Activated CD8-positive, alpha-beta T cell treated with anti-CD3 and anti-CD28 coated beads for 36 hours (primary cell): ENCODE measurements at regions not wholly inside any gene's neighbourhood (a gene's known extent, or its start where the extent isn't known, plus 50 kb on each side); places are given as distances from the start of the nearest gene placed in this dataset.

Experiments used
- ATAC-seq: fragments of 200-7000 bp; cut with Tn5 transposase; one replicate; pipeline ENCODE4 v1.10.0; 2021; ENCODE audit warnings: mild to moderate bottlenecking, moderate library complexity
- CTCF ChIA-PET: fragments of 350-600 bp; sonication (Branson Sonifier 250); formaldehyde crosslinking; loops from one replicate; lab custom pipeline; 2021; ENCODE audit warnings: antibody characterized with exemption; lab: Charles Lee
- POLR2A ChIA-PET: fragments of 350-600 bp; sonication (Branson Sonifier 250); formaldehyde crosslinking; loops from one replicate; lab custom pipeline; 2021; ENCODE audit warnings: antibody characterized with exemption; lab: Charles Lee
- DNase-seq: peaks from one replicate; pipeline ENCODE4 v3.0.0-alpha.2; 2020
- H3K27ac Mint-ChIP-seq: one replicate; pipeline ENCODE4 v1.8.0; 2021; ENCODE audit warnings: mild to moderate bottlenecking, mixed read lengths
- H3K27me3 Mint-ChIP-seq: one replicate; pipeline ENCODE4 v1.8.0; 2021; ENCODE audit warnings: mixed read lengths
- H3K36me3 Mint-ChIP-seq: one replicate; pipeline ENCODE4 v1.8.0; 2021; ENCODE audit warnings: low read depth, mixed read lengths
- H3K4me1 Mint-ChIP-seq: one replicate; pipeline ENCODE4 v1.8.0; 2021; ENCODE audit warnings: low read depth, mixed read lengths
- H3K4me3 Mint-ChIP-seq: one replicate; pipeline ENCODE4 v1.8.0; 2021; ENCODE audit warnings: mild to moderate bottlenecking, moderate library complexity, mixed read lengths
- H3K9me3 Mint-ChIP-seq: one replicate; pipeline ENCODE4 v1.8.0; 2021; ENCODE audit warnings: mixed read lengths
- intact Hi-C: fragments of 100-400 bp; cut with micrococcal nuclease; formaldehyde crosslinking; loops from one replicate; pipeline ENCODE4 v1.10.0; 2022
- TF ChIP-seq, protein P1 (sequence below): fragments of 200-600 bp; IDR thresholded peaks from one replicate; pipeline ENCODE4 v1.8.0; 2022; ENCODE audit warnings: antibody characterized with exemption, mild to moderate bottlenecking

DNA sequence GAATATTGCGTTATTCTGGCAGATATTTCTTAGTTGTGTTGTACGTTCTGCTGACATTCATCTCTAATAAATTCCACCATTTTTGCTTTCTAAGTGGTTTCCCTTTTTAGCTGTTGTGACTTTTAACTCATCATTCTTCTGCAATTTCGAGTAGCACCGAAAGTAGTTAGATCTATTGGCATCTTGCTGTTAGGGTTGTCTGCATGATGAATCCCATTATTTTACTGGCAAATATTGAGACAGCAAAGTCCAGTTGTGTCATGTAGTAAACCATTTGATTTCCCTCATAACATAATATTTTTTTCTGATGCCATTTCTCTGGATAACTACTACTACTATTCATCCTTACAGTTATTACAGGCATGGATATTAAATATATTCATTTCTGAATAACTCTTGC, 143.9 kb downstream of the SLITRK1 start:
- Mint-ChIP-seq H3K36me3 (no peaks in the 10 kb centered on the region), H3K4me3 (no peak overlapping the region), H3K9me3 (no peaks in the 10 kb centered on the region), H3K4me1 (no peaks in the 10 kb centered on the region), H3K27ac (no peak overlapping the region), H3K27me3 (no peaks in the 10 kb centered on the region)
- ChIA-PET CTCF (no interaction called here), POLR2A (no interaction called here)
- DNase-seq (no peak), ATAC-seq (no peak)
- TF ChIP-seq, protein P1, sequence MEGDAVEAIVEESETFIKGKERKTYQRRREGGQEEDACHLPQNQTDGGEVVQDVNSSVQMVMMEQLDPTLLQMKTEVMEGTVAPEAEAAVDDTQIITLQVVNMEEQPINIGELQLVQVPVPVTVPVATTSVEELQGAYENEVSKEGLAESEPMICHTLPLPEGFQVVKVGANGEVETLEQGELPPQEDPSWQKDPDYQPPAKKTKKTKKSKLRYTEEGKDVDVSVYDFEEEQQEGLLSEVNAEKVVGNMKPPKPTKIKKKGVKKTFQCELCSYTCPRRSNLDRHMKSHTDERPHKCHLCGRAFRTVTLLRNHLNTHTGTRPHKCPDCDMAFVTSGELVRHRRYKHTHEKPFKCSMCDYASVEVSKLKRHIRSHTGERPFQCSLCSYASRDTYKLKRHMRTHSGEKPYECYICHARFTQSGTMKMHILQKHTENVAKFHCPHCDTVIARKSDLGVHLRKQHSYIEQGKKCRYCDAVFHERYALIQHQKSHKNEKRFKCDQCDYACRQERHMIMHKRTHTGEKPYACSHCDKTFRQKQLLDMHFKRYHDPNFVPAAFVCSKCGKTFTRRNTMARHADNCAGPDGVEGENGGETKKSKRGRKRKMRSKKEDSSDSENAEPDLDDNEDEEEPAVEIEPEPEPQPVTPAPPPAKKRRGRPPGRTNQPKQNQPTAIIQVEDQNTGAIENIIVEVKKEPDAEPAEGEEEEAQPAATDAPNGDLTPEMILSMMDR = no peak
- intact Hi-C loops = no loop called here

DNA sequence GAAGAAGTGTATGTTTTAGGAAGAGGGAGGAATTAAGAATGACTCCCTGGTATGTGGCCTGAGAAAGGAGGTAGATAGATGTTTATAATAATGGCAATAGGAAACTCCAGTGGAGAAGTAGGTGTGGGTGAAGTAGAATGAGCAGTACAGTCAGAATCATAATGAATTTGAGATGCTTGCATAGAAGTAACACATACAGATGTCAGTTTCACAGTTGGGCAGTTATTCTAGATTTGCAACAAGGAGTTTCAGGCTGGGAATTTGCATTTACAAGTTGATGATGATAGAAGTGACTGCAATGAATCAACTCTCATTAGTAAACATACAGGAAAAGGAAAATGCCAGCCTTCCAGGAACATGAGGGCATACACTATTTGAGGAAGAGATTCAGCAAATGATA, 149.0 kb downstream of the SLITRK1 start:
- TF ChIP-seq, protein P1 = no peak
- DNase-seq = no peak
- POLR2A ChIA-PET = no interaction called here
- Mint-ChIP-seq H3K4me1 (no peaks in the 10 kb centered on the region), H3K27me3 (no peaks in the 10 kb centered on the region), H3K36me3 (no peaks in the 10 kb centered on the region), H3K9me3 (no peaks in the 10 kb centered on the region), H3K4me3 (no peak overlapping the region), H3K27ac (no peak overlapping the region)
- intact Hi-C loops = no loop called here
- no peak for ATAC-seq
- CTCF ChIA-PET = no interaction called here

DNA sequence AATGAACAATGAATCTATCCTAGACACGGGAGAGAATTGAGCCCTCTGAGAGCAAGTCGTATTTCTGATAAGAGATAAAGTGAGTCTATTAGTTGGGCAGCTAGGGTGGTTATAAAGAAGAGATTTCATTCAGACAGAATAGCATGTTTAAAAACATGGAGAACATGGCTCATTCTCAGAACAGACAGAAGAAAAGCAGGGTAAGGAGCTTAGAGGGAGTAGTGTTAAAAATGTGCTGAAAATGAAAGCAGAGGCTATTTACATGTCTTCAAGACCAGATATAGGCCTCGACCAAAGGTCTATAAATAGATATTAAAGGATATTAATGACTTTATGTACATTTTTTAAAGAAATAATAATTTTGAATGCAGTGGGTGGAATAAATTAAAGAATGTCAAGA, 149.5 kb downstream of the SLITRK1 start:
- DNase-seq (no peak), ATAC-seq (no peak)
- no peaks in the 10 kb centered on the region for H3K4me1 Mint-ChIP-seq
- H3K27ac Mint-ChIP-seq = no peak overlapping the region
- no peaks in the 10 kb centered on the region for H3K36me3 Mint-ChIP-seq
- TF ChIP-seq, protein P1 = no peak
- POLR2A ChIA-PET = no interaction called here
- no peaks in the 10 kb centered on the region for H3K9me3 Mint-ChIP-seq
- intact Hi-C loops = no loop called here
- H3K4me3 Mint-ChIP-seq = no peak overlapping the region
- CTCF ChIA-PET = no interaction called here
- H3K27me3 Mint-ChIP-seq = no peaks in the 10 kb centered on the region

DNA sequence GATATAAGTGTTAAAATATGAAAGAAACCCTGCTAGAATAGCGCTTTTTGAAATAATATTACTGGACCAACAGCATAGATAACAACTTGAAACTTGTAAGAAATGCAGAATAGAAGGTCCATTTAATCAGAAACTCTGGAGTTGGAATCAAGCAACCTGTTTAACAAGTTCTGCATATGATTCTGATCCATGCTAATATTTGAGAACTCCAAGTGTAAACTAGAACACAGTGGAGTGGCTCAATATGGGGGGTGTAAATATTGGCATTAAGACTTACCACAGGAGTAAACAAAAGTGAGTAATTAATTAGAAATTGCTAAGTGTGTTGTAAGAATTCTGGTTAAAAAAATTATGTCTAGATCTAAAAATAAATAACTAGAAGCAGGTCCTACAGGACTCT, 151.2 kb downstream of the SLITRK1 start:
- DNase-seq = no peak
- POLR2A ChIA-PET = no interaction called here
- Mint-ChIP-seq H3K27me3 (no peaks in the 10 kb centered on the region), H3K36me3 (no peaks in the 10 kb centered on the region), H3K27ac (no peak overlapping the region), H3K9me3 (no peaks in the 10 kb centered on the region), H3K4me1 (no peaks in the 10 kb centered on the region), H3K4me3 (no peak overlapping the region)
- CTCF ChIA-PET = interaction anchor here (0.6 kb wide), 1 partner anchor 98 kb away, joined by 3 read pairs; no protein-coding TSS in a partner anchor
- TF ChIP-seq, protein P1 = no peak
- ATAC-seq = no peak
- intact Hi-C loops = no loop called here

DNA sequence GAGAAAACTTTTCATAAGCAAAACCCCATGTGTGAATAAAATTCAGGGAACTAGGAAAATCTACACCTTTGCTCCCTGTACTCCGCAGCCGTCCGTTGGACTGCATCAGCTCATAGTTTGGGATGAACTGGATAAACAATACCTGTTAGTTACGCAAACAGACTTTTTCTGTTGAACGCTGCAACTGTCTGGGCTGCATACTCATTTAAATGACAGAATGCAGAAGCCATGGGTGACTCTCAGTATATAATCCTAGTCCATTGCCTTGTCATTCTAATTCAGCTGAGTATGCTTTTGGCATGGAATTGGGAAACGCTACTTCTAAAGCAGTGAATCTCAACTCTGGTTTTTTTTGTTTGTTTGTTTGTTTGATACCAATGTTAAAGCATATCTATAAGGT, 151.6 kb downstream of the SLITRK1 start:
- POLR2A ChIA-PET = no interaction called here
- intact Hi-C loops = no loop called here
- no peaks in the 10 kb centered on the region for H3K9me3 Mint-ChIP-seq

More for the DNA sequence above, 151.6 kb downstream of the SLITRK1 start:
- Mint-ChIP-seq H3K27ac (no peak overlapping the region), H3K36me3 (no peaks in the 10 kb centered on the region), H3K4me3 (no peak overlapping the region), H3K4me1 (no peaks in the 10 kb centered on the region), H3K27me3 (no peaks in the 10 kb centered on the region)
- TF ChIP-seq, protein P1 = no peak
- no peak for DNase-seq
- CTCF ChIA-PET = no interaction called here
- no peak for ATAC-seq
